GM03348 (cell line): ENCODE measurements at regions not wholly inside any gene's neighbourhood (a gene's known extent, or its start where the extent isn't known, plus 50 kb on each side); places are given as distances from the start of the nearest gene placed in this dataset.

Experiments
- DNase-seq: peaks from one replicate; pipeline ENCODE4 v3.0.0; 2012; ENCODE audit warnings: low spot score

DNA sequence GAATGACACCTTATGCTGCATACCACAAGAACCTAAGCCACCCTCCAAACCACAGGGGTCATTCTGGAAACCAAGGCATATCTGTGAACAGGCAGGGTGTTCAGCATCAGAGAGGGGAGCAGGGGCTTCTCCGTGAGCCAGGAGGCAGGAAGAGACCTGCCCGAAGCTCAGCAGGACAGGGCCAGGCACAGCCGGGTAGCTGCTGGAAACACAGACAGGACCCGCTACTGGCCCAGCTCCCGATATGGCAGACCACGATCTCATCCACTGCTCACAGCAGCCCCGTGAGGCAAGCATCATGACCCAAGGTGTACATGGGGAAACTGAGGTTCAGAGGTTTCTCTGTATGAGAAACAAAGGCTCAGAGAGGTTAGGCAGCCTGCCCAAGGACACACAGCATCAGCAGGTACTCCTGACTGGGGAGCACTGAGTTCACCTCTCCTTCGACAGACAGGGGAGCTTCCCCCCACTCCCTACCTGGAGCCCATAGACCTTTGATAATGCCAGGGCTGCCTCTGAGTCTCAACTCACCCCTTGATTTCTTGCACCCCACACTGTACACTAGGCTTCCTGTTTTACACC is 317.7 kb downstream of the MATN1 start:
- DNase-seq, result no peak

DNA sequence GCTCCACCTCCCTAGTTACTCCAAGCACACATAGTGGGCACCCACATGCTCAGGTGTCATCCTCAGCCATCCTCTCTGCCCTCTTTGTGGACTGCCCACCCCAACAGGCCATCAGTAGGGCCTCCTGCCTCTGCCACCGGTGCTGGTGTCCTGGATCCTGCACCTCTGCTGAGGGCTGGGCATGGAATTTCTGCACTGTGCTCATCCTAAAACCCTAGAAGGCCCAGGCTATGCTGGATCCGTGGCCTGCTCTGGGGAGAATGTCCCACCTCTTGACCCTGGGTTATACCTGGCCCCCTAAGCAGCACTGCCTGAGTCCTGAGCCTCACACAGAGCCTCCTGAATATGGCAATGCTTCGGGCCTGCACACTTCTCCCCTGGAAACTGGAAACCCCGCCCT is 318.3 kb downstream of the MATN1 start:
- no peak for DNase-seq

DNA sequence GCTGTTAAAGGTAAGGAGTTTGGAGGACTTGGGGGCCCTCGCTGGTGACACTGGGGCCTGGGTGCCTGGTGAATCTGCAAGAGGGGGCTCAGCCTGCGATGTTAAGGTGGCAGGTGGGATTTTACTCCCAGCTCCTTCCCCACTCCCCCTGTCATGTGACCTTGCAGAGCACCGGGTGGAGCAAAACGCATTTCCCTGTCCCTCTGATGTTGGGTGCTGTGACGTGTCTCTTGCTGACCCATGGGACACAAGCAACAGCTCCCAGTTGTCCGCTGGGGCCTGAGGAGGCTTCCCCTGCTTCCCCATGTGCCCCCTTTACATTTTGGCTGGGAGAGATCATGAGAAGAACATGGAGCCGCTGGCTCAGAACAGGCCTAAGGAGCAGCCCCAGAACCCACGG is 319.0 kb downstream of the MATN1 start:
- DNase-seq, result no peak

DNA sequence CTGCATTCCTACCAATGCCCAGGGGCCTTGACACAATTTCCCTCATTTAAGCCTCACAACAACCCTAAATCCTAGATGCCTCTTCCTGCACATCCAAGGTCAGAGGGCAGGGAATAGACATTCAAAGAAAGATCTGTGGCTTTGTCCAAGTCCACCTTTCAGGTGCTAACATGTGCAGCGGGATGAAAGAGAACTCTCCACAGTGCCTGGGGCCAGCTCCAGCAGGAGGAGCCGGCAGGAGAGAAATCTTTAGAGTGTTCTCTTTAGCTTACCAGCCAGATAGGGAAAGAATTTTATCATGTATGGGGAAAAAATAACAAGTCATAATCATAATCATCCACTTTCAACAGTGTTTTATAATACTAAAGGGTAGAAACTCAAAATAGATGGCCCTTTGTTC is 319.7 kb downstream of the MATN1 start:
- DNase-seq, result no peak

DNA sequence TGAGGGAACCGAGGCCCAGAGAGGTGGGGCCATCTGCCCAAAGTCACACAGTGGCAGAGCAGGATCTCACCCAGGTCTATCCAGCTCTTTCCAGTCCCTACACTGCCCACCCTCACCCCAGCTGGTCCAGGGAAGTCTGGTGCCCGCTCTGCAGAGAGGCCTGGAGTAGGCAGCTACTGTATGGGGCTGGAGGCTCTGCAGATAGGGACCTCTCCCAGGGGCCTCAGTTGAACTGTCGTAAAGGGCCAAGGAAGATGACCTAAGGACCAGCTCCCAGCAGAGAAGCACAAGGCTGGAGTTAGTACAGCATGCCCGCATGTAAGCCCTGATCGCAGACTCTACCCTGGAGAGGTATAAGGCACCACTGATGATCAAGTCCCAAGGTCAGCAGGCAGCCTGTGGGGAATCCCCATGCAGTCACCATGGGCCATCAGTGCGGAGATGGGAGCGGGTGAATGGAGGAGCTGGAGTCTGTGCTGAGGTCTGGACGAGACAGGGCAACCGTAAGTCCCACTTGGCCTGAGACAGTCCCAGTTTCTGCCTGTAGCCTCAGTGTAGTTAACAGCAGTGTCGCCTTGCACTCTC is 320.2 kb downstream of the MATN1 start:
- DNase-seq, result no peak

DNA sequence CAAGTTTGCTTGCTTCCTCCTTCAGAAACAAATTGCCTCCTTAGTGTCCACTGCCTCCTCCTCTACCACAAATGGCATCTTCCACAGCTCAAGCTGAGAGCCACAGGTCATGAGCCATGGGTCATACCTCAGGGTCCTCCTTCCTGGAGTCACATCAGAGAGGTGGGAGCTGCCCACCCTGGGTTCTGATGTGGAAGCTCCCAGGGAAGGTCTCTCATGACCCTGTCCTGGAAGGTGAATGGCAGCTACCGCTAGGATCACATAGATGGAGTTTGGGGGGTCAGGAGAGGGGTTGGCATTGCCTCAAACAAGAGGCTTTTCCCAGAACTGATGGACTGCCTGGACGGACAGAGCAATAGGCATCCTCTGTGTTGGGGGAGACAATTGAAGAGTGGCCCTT is 321.4 kb downstream of the MATN1 start:
- no peak for DNase-seq

DNA sequence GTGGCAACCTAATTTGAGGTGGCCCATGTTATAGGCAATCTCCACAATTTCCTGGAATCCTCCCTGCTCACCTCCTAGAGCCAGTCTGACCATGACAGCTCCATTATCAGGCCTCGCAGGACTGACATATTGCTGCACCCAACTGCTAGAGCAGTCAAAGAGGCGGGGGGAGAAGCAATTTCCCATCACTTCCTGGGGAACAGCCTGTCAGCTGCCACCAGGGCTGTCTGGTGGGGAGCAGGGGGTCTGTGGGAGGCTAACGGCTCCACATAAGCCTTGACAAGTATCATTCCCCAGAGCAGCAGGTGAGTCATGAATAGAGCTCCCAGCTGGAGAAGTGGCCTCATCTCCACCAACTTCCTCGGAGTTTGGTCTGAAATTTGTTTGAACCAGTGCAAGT is 322.9 kb downstream of the MATN1 start:
- no peak for DNase-seq

DNA sequence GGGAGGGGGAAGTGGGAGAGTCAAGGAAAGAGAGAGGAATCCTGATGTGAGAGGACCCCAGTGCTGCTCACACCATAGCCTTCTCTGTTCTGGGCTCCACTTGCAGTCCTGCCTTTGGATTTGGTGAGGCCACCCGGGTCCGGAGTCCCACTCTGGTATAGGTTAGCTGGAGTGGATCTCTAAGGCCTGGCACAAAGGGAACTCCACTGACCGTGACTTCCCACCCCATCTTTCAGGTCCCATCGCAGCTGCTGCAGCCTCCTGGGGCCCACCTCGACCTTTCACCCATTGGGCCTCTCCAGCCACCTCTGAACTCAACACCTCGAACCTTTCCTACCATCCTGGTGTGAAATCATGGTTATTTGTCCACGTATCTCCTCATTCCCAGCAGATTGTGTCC is 324.4 kb downstream of the MATN1 start:
- no peak for DNase-seq

DNA sequence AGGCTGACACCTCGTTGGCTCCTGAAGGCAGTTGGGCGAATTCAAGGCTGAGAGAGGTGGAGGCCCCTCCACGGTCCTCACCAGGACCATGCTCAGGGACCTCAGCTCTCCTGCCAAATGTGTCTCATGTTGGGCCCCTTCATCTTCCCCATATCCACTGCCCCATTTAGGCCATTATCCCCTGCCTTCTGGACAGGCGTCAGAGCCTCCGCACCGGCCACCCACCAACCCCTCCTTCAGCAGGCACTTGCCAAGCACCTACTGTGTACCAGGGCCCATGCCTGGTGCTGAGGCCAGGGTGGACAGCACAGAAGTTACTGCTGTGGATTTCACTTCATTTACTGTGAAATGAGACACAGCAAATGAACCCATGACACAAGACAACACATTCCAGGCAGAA is 325.8 kb downstream of the MATN1 start:
- DNase-seq, result no peak

DNA sequence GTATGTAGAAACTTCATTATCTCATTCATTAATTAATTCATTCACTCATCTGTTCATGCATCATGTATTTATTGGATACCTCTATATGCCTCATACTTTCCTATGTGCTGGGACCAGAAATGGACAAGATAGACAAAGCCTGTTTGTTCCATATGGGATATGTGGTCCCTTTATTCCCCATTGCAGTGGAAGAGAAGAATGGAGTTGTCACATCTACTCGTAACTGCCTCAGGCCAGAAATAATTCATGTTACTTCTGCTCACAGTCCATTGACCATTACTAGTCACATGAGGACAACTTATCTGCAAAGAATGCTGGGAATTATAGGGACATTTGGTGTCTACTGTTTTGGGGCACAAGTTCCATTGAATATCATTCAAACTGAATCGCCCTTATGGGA is 327.8 kb downstream of the MATN1 start:
- no peak for DNase-seq

DNA sequence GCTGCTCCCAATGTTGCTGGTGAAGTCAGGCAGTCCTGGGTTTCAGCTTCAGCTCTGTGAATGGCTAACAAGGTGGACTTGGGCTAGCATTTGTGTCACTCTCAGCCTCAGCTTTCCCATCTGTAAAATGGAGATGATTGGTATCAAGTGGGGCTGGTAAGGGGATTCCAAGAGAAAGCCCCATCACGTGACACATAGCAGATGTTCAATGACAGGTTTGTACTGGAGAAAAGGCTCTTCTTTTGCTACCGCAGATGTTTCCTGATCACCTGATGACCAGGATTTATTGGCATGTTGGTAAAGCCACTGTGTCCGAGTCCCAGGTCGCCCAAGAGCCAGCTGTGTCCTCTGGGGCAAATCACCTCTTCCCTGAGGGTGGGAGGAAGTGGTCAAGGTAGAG is 335.0 kb downstream of the MATN1 start:
- DNase-seq, result no peak

DNA sequence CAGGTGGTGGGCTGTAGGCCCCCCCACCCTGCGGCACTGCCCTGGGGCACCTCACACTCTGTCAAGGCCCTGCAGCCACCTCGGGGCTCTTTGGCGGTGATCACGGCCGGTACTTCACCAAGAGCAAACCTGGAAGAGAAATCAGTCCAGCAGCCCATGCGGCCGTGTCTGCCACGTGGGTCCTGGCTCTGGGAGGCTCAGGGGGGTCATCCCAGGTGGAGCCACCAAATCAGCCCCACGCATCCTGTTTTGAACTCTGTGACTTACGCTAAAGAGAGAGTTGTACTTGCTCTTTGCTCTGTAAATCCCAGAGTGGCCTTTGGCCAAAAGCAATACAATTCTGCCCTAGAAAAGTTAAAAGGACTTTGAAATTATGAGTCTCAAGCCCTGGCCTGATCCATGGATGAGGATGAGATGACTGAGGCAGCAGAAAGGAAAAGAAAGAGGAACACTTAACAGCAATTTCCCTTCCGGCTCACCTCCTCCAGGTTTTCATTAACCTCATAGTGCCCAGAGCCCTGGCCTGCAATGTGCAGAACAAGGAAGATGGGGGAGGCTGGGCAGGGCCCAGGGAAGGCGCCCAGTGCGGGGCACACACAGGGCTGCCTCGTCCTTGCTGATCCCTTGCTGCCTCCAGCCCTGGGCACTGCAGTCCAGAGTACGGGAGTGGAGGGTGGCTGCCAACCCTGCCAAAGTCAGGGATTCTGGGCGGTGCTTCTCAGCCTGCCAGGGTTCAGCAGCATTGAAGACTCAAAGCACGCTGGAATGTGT is 337.0 kb downstream of the MATN1 start:
- DNase-seq, result no peak

DNA sequence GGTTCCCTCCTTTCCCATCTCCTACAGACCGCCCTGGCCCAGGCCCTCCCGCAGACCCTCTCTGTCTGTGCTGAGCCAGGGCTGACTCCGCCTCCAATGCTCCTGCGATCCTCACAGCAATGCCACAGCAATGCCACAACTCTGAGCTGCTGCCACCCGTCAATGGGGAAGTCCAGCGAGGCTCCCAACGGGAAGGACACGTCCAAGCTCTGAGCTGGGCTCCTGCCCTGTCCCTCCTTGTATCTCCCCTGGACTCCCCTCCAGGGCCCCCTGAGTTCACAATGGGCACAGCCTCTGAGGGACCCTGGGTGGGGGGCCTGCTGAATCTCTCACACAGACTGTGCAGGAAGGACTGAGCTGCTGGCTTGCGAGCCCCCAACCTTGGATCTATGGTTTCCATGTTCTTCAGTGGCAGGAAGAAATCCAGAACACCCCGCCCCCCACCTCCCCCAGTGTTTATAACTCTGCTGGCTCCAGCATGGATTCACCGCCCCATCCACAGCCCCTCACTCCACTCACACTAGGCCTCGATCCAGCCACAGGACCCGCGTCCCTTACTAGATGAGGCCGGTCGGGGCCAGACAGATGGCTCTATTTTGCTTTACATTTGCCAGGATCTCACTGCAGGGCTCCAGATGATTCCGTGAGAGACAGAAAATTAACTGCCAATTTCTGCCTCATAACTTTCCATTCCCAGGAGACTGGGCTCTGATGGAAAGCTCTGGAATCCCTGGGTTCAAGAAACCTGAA is 338.0 kb downstream of the MATN1 start:
- DNase-seq, result no peak

DNA sequence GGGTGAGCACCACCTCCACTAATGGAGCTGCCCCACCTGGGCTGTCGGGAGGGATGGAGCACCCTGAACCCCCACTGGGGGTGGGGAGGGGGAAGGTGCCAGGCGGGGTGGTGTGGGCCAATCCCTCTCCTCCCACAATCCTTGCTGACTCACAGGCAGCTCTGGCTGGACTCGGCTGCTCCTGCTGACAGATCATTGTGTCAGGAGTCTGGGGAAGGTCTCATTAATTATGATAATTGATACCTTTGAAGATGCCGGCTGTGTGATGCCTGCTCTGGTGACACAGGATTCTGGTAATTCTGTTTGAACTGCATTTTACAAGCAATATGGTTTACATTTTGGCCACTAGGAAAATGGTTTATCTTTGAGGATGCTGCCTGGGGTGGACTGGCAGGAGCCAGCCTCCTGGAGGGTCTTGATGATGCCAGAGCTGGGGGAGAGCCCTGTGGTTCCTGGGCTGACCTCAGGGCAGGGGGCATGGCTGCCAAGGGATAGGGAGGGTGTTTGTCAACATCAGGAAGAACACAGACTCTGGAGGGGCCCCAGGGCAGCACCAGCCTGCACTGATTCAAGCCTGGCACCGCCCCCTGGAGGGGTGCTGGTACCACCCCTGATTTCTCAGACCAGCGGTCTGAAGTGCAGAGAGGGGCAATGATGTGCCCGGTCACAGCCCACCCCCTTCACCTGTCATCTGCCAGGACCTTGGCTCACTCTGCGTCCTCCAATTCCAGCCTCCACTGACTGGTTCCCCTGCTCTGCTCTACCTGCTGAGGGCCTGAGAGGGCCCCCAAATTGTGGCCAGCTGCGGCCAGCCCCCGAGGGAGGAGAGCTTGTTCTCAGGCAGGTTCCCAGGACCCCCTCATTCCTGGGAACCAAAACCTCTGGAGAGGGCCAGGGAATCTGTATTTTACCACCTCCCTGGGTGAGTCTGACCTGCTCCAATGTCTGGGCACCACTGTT is 338.8 kb downstream of the MATN1 start:
- DNase-seq, result no peak

DNA sequence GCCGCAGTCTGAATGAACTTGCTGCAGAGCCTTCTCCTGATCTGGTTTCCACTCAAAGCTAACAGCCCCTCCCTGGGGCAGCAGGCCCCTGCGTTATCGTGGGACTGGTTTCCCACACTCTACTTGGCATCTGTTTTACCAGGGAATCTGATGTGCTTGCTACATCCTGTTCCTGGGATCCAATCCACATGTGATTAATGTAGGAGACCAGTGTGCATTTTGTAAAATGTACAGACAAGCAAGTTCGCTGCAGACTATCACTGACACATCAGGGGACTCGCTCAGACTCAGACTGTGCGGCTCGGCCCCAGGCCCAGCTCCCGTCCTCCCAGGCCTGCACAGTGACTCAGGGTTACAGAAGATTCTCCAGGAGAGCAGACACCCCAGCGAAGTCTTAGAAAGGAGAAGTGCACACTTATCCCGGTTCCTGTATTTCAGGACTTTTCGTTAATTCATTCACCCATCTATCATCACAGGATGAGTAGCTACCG is 340.1 kb downstream of the MATN1 start:
- no peak for DNase-seq

DNA sequence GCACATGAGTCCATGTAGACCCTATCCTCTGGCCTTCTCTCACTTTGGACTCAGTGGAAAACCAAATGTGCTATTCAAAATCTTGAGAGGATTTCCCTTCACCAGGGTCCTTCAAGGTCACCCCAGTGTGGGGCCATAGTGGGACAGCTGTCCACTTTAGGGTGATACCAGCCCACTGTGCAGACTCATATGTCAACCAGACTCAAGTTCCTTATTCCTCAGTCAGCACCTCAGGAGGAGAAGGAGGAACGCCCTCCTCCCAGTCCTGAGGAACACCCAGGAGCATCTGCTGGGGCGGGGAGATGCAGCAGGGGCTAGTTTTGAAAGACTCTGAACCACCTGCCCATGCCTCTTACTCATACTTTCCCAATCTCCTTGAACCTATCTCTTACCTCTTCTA is 340.9 kb downstream of the MATN1 start:
- no peak for DNase-seq

DNA sequence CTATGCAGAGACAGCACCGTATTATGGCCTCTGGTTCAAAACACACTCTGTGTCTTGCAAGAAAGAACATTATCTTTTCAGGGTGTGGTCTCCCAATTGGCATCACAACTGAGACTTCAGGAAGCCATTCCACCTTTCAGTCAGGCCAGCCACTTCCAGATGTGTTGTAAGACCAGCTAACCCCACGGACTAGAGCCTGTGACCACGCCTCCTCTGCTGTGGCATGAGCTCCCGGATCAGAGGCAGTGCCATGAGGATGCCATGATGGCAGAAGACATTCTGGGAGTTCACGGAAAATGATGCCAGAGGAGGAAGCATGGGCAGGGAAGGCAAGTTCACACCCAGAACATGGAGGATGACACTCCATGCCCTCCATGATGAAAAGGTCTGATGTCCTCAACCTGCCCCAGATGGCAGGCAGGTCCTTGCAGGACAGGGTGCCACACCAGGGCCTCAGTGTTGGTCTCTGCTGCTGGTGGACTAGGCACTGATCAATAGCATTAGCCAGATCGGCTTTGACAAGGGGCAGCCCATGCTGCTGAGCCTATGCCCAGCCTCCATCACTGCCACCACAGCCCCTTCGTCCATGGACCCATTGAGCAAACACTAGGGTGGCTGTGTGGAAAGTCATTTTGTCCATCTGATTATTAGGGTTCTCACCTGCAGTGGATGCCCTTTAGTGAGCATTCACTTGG is 341.6 kb downstream of the MATN1 start:
- DNase-seq, result no peak

DNA sequence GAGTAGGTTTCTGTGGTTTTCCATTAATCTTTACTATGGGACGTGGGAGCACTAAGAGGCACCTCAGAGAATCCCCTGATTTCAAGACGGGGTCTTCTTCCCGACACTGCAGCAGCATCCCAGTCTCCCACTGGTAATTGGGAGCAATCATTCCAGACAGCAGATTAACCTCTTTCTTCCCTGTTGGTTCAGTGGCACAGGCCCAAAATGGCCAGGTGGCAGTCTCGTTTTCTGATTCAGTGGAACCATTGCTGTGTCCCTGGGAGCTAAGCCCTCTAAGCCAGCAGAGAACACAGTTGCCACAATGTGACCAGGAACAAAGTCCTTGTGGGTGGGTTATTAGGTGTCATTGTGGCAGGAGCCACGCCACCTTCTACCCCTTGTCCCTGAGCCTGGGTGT is 342.1 kb downstream of the MATN1 start:
- no peak for DNase-seq

DNA sequence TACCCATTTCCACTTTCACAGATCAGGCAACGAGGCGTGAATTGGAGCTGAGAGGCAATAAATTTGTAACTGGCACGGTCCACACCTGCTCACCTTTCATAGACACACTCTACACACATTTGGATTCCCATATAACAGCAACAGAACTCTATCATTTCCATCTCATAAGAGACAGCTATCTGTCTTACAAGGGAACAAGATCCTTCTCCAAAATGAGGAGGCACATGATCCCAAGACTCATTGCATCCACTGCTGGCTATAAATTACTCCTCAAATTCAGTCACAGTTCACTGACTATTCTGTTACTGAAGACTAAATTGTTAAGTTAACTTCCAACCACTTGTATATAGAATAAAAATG is 342.8 kb downstream of the MATN1 start:
- no peak for DNase-seq

DNA sequence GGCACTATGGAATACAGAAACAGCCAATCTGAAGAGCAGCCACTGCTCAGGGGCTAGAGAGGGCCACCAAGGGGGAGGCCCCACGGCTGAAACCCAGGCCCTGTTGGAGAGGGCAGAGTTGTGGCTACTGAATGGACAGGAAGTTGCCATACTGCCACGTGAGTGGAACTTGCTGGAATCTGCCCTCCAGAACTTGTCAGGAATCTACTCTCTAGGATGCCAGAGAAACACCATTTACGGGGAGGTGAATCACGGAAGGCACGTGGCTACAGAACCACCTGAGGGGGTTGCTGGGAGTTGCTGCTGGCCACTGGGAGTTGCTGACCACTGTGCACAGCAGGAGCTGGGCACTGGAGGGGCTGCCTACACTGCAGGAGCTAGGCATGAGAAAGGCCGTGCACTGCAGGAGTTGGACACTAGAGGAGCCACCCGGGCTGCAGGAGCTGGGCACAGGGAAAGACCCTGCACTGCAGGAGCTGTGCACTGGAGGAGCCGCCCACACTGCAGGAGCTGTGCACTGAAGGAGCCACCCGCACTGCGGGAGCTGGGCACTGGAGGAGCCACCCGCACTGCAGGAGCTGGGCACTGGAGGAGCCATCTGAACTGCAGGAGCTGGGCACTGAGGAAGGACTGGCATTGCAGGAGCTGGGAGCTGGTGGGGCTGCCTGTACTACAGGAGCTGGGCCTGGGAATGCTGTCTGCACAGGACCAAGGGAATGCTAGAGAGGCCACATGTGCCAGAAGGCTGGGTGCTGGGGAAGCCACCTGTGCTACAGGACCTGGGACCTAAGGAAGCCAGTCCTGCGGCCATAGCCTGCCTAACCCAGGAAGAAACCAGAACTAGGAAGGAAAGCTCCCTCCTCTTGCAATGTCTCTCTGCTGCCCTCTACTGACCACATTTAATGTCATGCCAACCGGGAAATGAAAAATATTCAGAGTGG is 343.4 kb downstream of the MATN1 start:
- DNase-seq, result peak; percentile 93
